22Rv1 (cell line): ENCODE measurements at regions not wholly inside any gene's neighbourhood (a gene's known extent, or its start where the extent isn't known, plus 50 kb on each side); places are given as distances from the start of the nearest gene placed in this dataset.

Experiments used
- CTCF ChIP-seq: fragments of 450-650 bp; IDR thresholded peaks from 2 replicates; pipeline ENCODE4 v1.5.1; 2017; ENCODE audit warnings: mild to moderate bottlenecking
- ZFX ChIP-seq: fragments of 450-650 bp; IDR thresholded peaks from 2 replicates; pipeline ENCODE4 v1.6.1; 2017; ENCODE audit warnings: antibody characterized with exemption, borderline replicate concordance

GRCh38 chr11:113615098-113615497 is 91.0 kb downstream of the TMPRSS5 start:
- TF ChIP-seq CTCF (no peak), ZFX (no peak)
